ENCODE measurements at regions not wholly inside any gene's neighbourhood (a gene's known extent, or its start where the extent isn't known, plus 50 kb on each side); places are given as distances from the start of the nearest gene placed in this dataset.
"Not testable (repeated sequence)": the region's sequence is repeated elsewhere in the genome, so short reads cannot be mapped to it uniquely, and the experiment has no call there.

- DNase-seq: no peak
Observed at GRCh38 chr9:31840702-31841101, 543.7 kb upstream of the ACO1 start.

DNA sequence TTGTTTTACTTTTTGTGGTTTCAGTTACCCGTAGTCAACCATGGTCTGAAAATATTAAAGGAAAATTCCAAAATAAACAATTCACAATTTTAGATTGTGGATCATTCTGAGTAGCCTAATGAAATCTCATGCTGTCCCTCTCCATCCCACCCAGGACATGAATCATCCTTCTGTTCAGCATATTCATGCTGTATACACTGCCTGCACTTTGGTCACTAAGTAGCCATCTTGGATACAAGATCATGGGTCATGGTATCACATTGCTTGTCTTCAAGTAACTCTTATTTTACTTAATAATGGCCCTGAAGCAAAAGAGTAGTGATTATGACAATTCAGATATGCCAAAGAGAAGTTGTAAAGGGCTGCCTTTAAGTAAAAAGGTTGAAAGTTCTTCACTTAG lies 536.5 kb upstream of the ACO1 start:
- no peak for DNase-seq

DNA sequence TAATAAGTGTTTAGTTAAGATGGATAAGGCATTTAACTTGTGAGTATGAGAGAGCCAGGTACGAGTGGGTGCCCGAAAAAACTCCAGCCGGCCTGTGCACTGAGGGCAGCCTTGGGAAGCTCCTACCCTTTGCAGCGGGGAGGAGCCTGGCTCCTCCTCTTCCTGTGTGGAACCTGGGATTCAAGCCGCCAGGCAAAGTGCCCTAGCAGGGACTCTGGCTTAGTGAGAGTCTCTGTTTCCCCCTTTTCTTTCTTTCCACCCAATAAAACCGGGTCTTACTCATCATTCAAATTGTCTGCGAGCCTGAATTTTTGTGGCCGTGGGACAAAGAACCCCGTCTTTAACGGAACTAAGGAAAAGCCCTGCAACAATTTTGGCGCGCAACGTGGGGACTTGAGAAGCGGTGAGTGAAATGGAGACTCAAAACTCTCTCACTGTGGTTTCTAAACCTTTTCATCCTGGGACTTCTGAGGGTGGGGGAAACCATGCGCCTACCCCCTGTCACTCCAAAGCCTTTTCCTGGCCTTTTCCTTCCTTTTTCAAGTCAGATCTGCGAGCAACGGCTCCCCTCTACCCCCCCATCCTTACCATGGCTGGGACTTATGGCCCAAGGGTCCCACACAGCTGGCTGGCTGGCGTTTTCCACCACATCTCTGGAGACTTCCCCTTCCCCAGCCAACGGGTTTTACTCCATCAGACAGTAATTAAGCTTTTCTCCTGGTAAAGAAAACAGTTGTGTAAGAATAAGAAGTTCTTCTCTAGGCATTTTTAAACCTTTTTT lies 535.7 kb upstream of the ACO1 start:
- DNase-seq: no peak

DNA sequence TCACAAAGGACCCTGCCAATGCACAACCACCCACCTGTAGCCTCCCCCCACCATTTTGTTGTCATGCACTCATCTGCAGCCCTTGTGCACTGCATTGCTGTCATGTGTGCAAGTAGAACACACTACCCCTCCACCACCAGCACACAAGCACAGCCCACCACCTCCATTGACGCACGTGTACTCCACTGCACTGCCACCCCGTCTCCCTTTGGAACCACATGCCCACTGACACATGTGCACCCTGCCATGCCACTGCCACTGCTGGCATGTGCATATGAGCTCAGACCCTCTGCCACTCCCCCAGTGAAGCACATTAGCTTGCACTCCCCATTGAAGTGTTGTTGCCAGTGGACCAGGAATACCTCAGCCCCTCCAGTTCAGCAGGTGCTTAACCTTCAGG lies 530.3 kb upstream of the ACO1 start:
- no peak for DNase-seq

GRCh38 chr9:31868830-31869229 lies 515.6 kb upstream of the ACO1 start:
- no peak for DNase-seq

GRCh38 chr9:31870276-31870675 lies 514.2 kb upstream of the ACO1 start:
- no peak for DNase-seq

GRCh38 chr9:31873722-31874121 lies 510.7 kb upstream of the ACO1 start:
- DNase-seq: no peak

DNA sequence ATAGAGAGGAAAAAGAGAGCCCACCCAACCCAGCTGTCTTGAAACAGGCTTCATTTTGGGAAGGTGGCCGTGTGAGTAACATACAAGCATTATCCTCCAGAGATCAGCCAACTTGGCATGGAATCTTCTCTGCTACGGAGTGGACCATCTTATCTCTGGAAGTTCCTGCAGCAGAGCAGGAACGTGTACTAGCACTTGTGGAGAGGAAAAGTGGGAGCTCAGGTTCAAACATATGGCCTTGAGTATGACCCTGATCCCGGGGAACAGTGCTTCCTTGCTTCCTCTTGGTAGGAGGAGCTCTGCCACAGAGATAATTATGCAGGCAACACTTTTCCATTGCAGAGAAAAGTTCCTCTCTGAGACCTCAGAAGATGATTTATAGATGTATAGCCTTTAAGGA lies 490.4 kb upstream of the ACO1 start:
- no peak for DNase-seq

- no peak for DNase-seq
Observed at GRCh38 chr9:31908158-31908890, 476.1 kb upstream of the ACO1 start.

DNA sequence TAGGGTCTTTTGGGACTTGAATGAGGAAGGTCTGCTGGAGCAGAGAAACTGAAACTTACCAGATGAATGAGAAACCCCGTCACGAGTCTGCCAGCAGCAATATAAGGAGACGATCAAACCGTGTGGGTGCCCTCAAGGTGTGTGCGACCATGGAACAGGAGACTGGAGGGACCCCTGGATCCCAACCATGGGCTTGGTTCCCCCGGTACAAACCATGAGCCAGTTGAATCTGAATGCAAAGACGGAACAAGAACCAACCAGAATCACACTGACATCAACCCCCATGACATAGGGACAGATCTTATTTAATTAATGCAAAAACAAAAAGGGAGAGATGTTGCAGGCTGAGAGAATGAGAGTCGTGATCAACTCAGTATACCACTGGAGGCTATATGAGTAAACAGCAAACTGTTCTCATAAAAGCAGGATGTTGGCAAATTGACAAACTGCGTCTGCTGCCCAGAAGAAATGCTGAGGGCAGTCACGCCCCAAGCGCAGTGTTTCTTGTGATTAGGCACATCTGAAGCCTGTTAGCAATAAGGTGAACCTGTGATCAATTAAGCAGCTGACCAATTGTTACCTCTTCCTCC lies 475.5 kb upstream of the ACO1 start:
- DNase-seq: no peak

- DNase-seq: no peak
Observed at GRCh38 chr9:31912636-31913035, 471.8 kb upstream of the ACO1 start.

- DNase-seq: no peak
Observed at GRCh38 chr9:31916591-31917241, 467.7 kb upstream of the ACO1 start.

DNA sequence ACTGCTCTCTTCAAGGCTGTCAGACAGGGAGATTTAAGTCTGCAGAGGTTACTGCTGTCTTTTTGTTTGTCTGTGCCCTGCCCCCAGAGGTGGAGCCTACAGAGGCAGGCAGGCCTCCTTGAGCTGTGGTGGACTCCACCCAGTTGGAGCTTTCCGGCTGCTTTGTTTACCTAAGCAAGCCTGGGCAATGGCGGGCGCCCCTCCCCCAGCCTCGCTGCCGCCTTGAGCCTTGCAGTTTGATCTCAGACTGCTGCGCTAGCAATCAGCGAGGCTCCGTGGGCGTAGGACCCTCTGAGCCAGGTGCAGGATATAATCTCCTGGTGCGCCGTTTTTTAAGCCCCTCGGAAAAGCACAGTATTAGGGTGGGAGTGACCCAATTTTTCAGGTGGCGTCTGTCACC lies 446.7 kb upstream of the ACO1 start:
- DNase-seq: not testable (repeated sequence)

GRCh38 chr9:31950756-31951155 lies 433.7 kb upstream of the ACO1 start:
- no peak for DNase-seq

DNA sequence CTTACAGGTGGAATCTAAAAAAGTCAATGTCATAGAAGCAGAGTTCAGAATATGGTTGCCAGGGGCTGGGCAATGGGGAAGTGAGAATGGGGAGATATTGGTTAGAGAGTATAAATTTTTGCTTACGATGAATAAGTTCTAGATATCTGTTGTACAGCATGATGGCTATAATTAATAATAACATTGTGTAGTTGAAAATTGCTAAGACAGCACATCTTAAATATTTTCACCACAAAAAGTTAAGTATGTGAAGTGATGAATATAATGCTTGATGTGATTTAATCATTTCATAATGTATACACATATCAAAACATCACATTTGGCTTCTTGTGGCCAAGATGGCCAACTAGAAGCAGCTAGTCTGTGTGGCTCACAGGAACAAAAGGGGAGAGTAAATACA lies 425.9 kb upstream of the ACO1 start:
- no peak for DNase-seq

GRCh38 chr9:31969552-31969951 lies 414.9 kb upstream of the ACO1 start:
- no peak for DNase-seq

DNA sequence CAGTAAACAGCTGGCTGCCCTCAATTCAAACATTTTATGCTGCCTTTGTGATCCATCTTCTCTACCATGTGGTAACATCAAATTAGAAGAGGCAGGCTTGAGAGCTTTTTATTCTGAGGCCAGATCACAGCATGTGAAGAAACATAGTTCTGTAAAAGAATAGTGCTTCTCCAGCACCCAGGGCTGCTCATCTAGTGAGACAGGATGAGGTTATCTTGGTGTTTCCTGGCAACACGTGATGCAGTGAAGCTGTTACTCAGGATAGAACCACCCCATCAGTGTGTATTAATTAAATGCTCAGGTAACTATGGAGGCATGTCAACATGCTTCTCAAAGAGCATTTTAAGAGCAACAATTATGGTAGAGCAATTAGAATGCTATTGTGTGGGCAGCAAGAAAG lies 400.5 kb upstream of the ACO1 start:
- no peak for DNase-seq

GRCh38 chr9:31996331-31996730 lies 388.1 kb upstream of the ACO1 start:
- DNase-seq: no peak

- no peak for DNase-seq
Observed at GRCh38 chr9:32004431-32005076, 379.9 kb upstream of the ACO1 start.

- DNase-seq: no peak
Observed at GRCh38 chr9:32010322-32010721, 374.1 kb upstream of the ACO1 start.

DNA sequence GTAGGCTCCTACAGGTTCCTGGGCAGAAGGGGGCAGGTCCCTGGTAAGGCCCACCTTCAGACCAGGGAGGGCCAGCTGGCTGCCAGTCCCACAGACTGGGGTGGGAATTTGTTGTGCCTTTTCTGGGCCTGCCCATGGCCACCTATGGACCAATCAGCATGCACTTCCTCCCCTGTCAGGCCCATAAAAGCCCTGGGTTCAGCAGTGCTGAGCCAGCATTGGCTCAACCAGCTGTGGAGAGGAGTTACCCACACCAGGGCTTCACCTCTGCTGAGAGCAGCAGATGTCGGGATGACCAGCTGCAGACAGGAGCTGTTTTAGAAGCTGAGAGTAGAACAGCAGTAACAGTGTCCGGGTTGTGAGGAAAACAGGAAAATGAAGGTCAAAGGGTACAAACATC lies 373.4 kb upstream of the ACO1 start:
- DNase-seq: no peak

DNA sequence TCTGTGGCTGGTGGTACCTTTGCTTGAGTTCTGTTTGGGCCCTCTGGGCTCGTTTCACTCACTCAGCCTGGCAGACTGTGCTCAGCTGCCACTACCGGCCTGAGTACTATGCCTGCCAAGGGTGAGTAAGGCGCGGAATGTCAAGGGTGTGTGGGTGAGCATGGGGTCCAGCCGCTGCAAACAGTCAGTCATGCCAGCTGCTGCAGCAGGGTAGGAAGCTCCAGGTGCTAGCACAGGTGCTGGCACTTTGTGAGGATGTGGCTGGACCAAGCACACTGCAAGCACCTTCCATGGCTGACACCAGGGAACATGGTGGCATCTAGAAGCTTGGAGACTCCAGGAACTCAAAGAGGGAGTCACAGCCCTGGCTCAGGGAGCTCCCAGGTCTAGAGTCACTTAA lies 368.6 kb upstream of the ACO1 start:
- DNase-seq: no peak

DNA sequence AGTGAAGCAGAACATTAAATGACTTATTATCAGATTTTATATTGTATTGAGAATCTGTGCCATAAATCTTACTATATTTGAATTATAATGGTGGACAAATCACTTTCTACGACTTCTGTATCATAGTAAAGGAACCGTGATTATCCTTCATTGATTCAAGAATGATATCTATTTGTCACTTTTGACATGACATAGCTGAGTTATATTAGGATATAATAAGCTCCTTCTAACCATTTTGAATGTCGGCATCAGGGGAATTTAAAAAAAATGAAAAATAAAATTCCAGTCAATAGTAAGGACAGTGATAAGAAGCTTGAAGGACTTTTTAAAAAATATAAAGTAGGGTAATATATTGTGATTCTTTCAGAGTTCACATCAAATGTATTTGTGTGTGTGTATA lies 338.9 kb upstream of the ACO1 start:
- DNase-seq: no peak
